ENCODE measurements at regions not wholly inside any gene's neighbourhood (a gene's known extent, or its start where the extent isn't known, plus 50 kb on each side); places are given as distances from the start of the nearest gene placed in this dataset.

- DNase-seq: no peak
Measured at GRCh38 chr21:19261731-19262376, 858.3 kb upstream of the TMPRSS15 start.

- no peak for DNase-seq
Measured at GRCh38 chr21:19266636-19267035, 863.1 kb upstream of the TMPRSS15 start.

GRCh38 chr21:19268686-19269085, 865.1 kb upstream of the TMPRSS15 start:
- DNase-seq: no peak

- no peak for DNase-seq
Measured at GRCh38 chr21:19275065-19275464, 871.5 kb upstream of the TMPRSS15 start.

GRCh38 chr21:19276665-19277064, 873.1 kb upstream of the TMPRSS15 start:
- no peak for DNase-seq

GRCh38 chr21:19286876-19287275, 883.3 kb upstream of the TMPRSS15 start:
- no peak for DNase-seq

GRCh38 chr21:19290328-19290727, 886.7 kb upstream of the TMPRSS15 start:
- no peak for DNase-seq

GRCh38 chr21:19320291-19320690, 916.7 kb upstream of the TMPRSS15 start:
- DNase-seq: no peak

- no peak for DNase-seq
Measured at GRCh38 chr21:19321688-19322087, 918.1 kb upstream of the TMPRSS15 start.

- no peak for DNase-seq
Measured at GRCh38 chr21:19322360-19322759, 918.8 kb upstream of the TMPRSS15 start.

GRCh38 chr21:19326531-19327319, 923.1 kb upstream of the TMPRSS15 start:
- no peak for DNase-seq

- no peak for DNase-seq
Measured at GRCh38 chr21:19328954-19329353, 925.4 kb upstream of the TMPRSS15 start.

- no peak for DNase-seq
Measured at GRCh38 chr21:19340303-19340702, 936.7 kb upstream of the TMPRSS15 start.

GRCh38 chr21:19340954-19341353, 937.4 kb upstream of the TMPRSS15 start:
- DNase-seq: no peak

GRCh38 chr21:19343711-19344110, 940.1 kb upstream of the TMPRSS15 start:
- no peak for DNase-seq

- no peak for DNase-seq
Measured at GRCh38 chr21:19350286-19350685, 946.7 kb upstream of the TMPRSS15 start.

GRCh38 chr21:19353256-19353655, 949.7 kb upstream of the TMPRSS15 start:
- DNase-seq: no peak

- no peak for DNase-seq
Measured at GRCh38 chr21:19368944-19369343, 965.4 kb upstream of the TMPRSS15 start.

- DNase-seq: no peak
Measured at GRCh38 chr21:19392390-19392789, 988.8 kb upstream of the TMPRSS15 start.

- DNase-seq: no peak
Measured at GRCh38 chr21:19400223-19400770, 996.7 kb upstream of the TMPRSS15 start.

GRCh38 chr21:19402870-19403269, 999.3 kb upstream of the TMPRSS15 start:
- no peak for DNase-seq

- no peak for DNase-seq
Measured at GRCh38 chr21:19405326-19405725, 1001.7 kb upstream of the TMPRSS15 start.

GRCh38 chr21:19420565-19420964, 1017.0 kb upstream of the TMPRSS15 start:
- no peak for DNase-seq

GRCh38 chr21:19433623-19434022, 1030.0 kb upstream of the TMPRSS15 start:
- no peak for DNase-seq
